G401 (cell line): ENCODE measurements at regions not wholly inside any gene's neighbourhood (a gene's known extent, or its start where the extent isn't known, plus 50 kb on each side); places are given as distances from the start of the nearest gene placed in this dataset.
A peak's percentile ranks its signal among the peaks of the same experiment; 100 is the strongest.

Experiments used
- DNase-seq: peaks from one replicate; pipeline ENCODE4 v3.0.0-alpha.2; 2015; ENCODE audit warnings: low spot score
- in situ Hi-C: cut with HindIII; loops from 2 replicates; pipeline ENCODE4 v1.10.0; 2016; ENCODE audit warnings: low sequenced_read_pairs, mixed read lengths

DNA sequence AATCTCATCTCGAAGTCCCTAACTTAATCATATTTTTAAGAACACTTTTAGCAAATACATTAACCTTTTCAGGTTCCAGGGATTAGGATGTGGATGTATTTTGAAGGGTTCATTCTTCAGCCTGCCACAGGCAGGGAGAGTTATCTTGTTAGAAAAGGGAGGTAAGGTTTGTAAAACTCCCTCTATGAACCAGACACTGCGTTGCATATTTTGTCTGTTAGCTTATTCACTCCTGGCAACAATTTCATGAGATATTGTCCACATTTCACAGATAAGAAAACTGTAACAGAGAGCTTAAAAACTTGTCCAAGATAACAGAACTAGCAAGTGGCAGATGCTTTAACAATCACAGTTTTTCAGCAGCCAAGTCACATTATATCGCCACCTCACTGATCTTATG lies 155.4 kb downstream of the DIPK2A start:
- DNase-seq: peak; percentile 56
- in situ Hi-C loops: no loop called here

DNA sequence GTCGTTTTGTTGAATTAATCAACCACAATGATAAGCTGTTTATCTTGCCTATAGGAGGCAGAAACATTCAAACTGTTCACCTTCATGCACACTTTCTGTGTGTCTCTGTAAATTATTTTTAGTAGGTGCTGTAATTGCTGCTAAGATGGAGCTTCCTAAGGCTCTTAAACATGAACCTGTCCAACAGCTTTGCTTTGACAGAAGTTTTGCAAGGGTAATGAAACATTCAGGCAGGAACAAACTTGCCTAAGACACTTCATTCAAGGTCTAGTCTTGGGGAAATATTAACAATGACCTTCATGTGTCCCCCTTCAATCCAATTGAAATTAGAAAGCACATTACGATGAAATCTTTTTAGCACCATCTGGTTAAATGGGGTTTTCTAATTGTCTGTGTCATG lies 156.1 kb downstream of the DIPK2A start:
- in situ Hi-C loops: no loop called here
- peak; percentile 49 for DNase-seq

DNA sequence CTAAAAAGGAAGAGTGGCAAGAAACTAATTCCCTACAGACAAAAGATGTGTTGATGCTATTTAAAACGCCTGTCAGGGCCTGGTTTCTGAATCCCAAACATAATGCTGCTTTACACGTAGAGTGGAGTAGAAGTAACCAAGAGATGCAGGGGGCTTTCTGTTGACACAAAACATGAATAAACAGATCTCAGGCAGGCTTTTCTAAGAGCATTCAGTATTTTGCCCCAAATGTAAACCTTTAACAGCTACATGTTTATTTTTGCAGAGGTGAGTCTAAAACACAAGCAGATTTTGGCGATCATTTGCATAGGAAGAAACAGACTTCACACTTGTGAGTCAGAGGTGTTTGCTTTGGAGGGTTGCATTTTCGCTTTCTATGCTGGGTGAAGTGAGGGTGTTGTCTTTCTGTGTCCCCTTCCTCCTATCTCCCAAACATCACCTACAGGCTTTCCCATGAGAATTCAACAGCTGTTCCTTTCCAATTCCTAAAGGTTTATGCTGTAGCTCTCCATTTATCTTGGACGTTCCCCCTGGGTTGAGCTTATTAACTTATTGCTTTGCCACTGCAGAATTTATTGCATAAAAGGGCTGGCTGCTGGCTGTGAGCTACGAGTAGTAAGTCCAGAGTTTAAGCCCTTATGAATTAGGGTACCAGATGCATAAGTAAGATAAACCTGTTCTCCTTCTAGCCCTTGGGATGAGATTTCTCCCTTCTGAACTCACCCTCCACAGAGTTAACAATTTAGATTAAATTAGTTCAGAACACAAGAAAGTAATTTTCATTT lies 156.7 kb downstream of the DIPK2A start:
- DNase-seq: peak; percentile 65
- in situ Hi-C loops: no loop called here

DNA sequence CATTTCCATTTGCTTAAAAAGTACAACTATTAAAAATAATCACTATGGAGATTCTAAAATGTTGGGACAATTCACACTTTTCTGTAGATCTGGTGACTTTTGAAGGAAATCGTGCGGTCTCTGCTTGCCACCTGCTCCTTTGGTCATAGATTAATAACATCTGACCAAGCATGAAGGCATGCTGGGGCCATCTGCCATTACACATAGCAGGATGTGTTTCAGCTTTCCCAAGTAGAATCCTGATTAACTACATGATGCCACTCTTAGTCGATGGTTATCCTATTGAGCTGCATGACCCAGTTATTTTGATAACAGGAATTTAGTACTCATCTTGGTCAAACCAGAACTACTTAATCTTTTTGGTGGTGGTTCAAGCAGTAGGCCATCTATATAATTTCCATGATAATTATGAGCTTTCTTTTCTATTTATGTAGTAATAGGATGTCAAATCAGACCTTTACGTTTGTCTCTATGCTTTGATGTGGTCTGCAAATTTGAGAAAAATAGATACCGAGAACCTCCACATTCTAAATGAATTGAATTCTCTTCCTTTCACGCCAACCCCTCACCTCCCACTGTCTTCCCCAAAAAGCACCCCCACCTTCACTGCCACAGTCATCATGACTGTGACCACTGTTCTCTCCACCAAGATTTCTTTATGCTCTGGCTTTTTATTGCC lies 158.1 kb downstream of the DIPK2A start:
- in situ Hi-C loops: no loop called here
- peak; percentile 98 for DNase-seq

DNA sequence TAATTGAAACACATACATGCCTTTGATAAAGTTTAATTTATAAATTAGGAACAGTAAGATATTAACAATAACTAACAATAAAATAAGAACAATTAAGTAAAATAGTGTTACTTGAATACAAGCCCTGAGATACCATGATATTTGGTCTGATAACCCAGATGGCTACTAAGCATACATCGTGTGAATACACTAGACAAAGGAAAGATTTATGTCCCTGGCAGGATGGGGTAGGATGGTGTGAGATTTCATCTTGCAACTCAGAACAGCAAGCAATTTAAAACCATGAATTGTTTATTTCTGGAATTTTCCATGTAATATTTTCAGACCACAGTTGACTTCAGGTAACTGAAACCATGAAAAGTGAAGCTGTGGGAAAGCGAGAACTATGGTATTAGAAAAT lies 169.5 kb downstream of the DIPK2A start:
- DNase-seq: no peak
- in situ Hi-C loops: no loop called here

DNA sequence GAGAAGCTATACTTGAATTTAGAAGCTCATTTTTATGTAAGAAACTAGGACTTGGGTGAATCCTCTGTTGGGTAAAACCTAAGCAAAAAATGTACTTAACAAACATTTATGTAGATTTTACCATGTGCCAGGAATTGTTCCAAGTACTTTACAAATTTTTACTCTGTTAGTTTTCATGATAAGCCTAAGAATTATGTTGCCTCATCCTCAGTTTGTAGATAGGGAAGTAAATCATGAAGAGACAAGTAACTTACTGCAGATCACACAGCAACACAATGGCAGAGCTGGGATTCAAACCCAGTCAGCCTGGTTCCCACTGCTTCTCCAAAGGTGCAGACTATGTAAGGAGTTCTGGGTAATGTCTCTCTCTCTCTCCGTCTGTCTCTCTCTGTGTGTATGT lies 169.9 kb downstream of the DIPK2A start:
- DNase-seq: no peak
- in situ Hi-C loops: no loop called here

DNA sequence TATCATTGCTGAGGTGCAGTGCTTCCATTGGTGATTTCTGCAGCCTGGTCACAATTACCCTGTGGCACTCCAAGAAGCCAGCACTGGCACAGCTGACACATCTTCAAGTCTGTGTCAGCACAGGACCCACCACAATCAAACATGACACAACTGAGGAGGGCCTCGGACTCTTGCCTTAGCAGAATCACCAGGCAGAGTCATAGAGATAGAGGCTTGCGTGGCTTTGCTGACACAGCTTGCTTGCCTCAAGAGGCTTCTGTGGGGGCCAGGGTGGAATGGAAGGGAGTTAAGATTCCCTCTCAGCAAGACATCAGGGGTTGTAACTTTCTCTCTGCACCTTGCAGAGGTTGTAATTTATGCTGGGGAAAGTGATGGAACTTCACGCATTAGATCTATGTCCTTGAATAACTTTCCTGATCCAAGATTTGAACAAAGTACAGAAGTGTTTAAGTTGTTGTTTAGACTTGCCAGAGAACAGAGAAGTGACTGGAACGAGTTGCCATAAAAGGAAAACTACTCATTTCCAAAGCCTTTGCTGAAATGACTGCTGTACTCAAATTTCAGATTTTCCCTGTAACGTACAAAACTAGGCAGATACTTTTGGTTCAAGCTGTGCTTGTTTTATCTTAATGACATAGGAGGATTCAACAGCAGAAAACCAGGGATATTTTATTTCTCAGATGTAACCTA lies 170.7 kb downstream of the DIPK2A start:
- no peak for DNase-seq
- in situ Hi-C loops: no loop called here

DNA sequence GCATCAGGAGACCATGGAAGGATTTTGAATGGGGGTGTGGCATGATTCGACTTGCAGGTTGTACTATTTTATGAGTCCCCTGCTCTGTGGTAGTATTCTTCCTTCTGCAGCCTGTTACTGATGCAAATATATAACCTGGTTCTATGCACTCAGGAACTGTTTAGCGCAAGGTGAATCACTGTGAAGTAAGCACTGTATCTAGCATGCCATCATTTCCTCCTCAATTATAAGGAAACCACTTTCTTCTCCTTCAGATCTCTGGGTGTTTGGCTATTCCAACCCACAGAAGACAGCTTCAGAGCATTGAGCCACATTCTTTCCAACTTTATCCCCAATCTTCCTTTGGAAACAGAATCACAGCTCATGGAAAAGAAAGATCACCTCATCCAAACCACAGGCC lies 176.7 kb downstream of the DIPK2A start:
- in situ Hi-C loops: no loop called here
- DNase-seq: no peak

DNA sequence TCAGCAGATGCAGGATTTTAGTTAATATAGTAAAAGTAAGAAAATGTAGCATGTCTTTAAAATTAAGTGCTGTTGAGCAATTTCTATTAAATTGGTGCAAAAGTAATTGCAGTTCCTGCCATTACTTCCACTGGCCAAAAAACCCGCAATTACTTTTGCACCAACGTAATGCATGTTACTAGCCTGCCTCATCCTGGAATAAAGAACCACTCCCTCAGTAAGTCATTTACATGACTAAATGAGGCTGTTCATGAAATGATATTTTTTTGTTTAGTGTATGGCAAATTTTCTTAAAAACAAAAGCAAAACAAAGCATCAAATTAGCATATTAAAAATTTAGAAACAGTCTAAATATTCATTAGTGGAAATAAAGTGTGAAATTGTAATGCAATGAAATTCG lies 180.4 kb downstream of the DIPK2A start:
- in situ Hi-C loops: no loop called here
- DNase-seq: no peak

DNA sequence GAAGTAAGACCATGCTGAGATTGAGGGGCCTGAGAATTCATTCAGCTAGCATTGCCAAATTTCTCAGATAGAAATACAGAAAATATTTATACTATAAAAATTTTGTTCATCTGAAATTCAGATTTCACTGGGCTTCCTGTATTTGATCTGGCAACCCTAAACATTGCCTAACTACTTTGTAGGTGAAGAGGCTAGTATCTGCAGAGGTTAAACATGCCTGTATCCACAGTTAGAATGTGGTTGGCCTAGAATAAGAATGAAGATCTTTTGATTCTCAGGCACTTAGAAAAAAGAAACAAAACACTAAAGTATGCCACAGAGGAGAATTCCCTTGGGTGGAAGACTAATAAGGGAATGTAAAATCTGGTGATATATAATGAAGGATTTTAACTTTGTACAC lies 189.0 kb downstream of the DIPK2A start:
- no peak for DNase-seq
- in situ Hi-C loops: no loop called here

DNA sequence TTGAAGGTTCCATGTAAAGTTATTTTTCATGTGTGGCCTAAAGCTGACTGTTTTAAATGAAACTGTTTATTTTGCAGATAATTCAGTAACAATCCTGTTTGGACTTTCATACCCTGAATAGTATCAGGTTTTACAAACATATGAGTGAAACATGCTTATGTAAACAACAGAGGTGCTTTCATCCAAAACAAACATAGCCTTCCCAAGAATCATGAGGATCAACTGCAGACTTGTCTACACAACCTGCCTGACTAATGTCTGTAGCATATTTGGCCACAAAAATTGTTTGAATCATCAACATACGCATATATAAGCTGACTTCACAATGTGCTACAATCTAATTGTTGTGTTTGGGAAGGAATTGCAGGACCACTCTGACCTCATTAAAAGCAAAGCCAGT lies 190.4 kb downstream of the DIPK2A start:
- peak; percentile 19 for DNase-seq
- in situ Hi-C loops: no loop called here

DNA sequence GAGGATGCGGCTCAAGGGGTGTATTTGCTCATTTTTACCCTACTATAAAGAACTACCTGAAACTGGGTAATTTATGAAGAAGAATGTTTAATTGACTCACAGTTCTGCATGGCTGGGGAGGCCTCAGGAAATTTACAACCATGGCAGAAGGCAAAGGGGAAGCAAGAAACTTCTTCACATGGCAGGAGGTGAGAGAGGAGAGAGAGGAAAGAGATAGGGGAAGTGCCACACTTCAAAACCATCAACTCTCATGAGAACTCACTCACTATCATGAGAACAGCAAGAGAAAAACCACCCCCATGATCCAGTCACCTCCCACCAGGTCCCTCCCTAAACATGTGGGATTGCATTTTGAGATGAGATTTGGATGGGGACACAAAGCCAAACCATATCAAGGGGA lies 192.7 kb downstream of the DIPK2A start:
- in situ Hi-C loops: no loop called here
- DNase-seq: no peak

DNA sequence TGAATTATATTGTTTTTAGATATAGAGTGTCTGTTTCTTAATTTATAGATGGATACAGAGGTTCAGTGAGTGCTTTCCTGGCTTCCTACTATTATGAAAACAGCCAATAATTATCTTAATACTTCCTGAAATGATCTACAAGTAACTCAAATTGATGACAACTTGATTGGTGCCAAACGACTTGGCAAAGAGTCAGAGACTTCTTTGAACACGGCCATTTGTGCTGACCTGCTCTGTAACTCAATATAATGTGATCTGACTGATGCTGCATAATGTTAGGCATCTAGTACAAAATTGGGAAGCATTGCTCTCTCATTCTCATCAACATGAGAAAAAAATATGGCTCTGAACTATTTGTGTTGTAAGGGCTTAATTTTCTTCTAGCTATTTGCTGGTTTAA lies 193.9 kb downstream of the DIPK2A start:
- in situ Hi-C loops: no loop called here
- DNase-seq: peak; percentile 46

DNA sequence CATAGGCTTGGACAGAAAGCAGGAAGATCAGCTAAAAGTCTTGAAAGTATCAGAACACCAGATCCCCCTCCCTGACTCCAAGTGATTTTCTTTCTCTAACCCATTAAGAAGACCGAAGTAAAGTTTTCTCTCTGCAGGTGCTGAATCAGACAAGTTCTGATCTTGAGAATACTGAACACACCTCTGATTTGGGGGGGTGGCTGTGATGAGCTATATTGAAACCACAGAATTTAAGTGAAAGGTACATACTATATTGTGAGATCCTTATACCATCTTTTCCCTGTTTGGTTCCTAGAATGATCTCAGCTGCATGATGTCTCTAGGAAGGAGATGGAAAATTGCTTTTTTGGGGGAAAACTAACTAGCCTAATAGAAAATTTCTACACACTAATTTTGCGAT lies 196.0 kb downstream of the DIPK2A start:
- in situ Hi-C loops: no loop called here
- DNase-seq: no peak

DNA sequence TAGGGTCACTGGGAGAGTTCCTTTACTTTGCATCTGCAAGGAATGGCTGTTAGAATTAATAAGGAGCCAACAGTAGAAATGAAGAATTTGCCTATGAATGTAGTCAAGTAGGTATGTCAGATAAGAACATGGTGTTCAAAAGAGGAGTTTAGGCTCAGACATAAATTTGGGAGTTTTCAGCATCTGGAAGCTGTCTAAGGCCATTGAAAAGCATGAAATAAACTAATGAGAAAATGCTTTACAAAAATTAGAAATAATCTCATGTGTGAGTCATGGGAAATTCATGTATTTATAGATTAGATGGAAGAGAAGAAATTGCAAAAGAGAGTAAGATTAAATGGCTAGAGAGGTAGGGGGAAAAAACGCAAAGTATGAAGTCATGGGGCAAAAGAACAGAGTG lies 201.9 kb downstream of the DIPK2A start:
- in situ Hi-C loops: no loop called here

DNA sequence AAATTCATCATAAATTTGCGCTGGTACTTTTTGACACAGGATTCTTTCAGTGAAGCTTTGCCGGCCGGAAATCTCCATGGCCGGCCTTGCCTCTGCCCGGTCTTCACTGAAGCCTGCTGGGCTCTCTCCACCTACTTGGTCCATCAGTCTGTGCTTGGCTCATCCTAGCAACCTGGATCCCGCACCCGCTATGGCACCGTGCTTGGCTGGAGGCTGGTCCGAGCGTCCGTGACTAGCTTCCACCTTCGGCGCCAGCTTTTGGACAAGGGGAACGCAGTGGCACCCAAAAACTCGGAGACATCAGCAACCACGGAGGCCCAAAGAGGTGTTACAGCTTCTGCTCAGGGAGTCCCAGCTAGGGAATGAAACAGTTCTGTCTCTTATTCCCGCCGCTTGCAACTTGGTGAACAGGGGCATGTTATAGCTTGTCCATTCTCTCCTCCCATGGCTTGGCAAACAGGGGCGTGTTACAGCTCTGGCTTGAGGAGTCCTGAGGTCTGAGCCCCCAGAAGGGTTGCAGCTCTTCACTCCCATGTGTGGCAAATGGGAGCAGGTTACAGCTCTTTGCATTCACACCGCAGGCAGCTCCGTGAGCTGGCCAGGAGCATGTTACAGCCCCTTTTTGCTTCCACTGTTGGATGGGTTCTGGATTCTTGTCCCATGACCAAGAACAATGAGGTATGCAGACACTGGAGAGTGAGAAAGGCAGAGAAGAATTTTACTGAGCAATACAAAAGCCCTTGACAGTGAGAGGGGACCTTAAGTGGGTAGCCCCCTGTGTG lies 204.2 kb downstream of the DIPK2A start:
- in situ Hi-C loops: no loop called here
- no peak for DNase-seq

More for the DNA sequence above, 201.9 kb downstream of the DIPK2A start:
- DNase-seq: no peak

DNA sequence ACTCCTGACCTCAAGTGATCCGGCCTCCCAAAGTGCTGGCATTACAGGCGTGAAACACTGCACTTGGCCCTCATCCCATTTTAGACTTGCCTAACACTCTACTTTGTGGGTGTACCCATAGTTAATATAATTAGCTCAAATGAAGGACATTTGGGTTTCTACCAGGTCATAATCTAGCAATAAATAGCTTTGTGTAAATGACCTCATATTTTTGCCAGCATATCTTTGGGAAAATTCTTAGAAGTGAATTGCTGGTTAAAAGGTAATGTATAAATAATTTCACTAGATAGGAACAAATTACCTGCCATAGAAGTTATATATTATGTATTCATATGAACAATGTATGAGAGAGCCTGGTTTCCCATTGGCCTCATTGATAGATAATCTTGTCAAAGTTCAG lies 206.0 kb downstream of the DIPK2A start:
- no peak for DNase-seq
- in situ Hi-C loops: no loop called here

DNA sequence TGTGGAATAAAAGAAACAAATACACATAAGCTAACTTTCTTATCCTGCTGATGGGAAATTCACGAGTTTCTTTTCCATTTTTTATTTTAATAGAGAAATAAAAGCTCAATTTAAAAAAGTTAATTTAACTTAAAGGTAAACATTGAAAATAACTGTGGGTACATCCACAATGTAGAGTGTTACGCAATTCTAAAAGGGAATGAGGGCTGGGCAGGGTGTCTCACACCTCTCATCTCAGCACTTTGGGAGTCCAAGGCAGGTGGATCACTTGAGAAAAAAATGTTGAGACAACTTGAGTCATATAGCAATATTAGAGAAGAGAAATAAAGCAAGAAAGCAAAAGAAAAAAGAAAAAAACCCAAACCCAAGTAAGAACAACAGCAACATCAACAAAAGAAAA lies 207.0 kb downstream of the DIPK2A start:
- no peak for DNase-seq
- in situ Hi-C loops: no loop called here

DNA sequence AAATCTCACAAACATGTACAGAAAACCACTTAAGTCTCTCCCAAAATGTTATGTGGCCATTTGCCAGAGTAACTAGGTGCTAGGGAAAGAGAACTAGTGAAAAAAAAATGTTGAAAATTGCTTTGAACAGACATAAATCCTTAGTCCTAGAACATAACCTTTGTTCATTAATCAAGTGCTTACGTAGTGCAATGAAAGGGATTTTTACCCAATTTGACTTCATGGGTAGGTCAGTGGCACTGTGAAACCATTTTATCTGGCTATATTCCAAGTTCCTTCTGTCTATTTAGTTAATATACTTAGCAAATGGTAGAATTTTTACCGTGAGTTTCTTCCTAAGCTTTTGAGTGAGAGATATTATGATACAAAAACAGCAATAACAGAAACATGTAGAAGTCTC lies 209.4 kb downstream of the DIPK2A start:
- DNase-seq: peak; percentile 49
- in situ Hi-C loops: no loop called here

DNA sequence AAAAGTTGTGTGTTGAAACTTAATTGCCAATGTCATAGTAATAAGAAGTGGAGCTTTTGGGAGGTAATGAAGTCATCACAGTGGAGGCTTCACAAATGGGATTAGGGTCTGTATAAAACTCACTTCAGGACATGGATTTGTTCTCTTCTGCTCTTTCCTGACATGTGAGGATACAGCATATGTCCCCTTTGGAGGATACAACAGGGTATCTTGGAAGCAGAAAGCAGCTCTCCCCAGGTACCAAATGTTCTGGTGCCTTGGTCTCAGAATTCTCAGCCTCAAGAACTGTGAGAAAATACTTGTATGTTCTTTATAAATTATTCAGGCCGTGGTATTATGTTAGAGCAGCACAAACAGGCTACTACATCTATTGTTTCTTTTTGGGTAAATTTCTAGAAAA lies 210.9 kb downstream of the DIPK2A start:
- in situ Hi-C loops: no loop called here
- DNase-seq: peak; percentile 88
